A549 (cell line): ENCODE measurements at regions not wholly inside any gene's neighbourhood (a gene's known extent, or its start where the extent isn't known, plus 50 kb on each side); places are given as distances from the start of the nearest gene placed in this dataset.

Experiments
- CHD2 ChIP-seq: fragments of 150-350 bp; IDR thresholded peaks from 2 replicates; pipeline ENCODE4 v1.6.1; 2014; ENCODE audit warnings: low read length; ENCODE audit not compliant: partially characterized antibody
- EP300 ChIP-seq, 2 experiments: fragments of >200 bp; sonication (Bioruptor Twin); formaldehyde crosslinking; IDR thresholded peaks; 2 replicates in 1 of 2; 3 replicates in 1 of 2; pipeline ENCODE4 v1.6.1; 2016 to 2017
- ESRRA ChIP-seq: fragments of 150-350 bp; IDR thresholded peaks from 2 replicates; pipeline ENCODE4 v1.6.1; 2014; ENCODE audit warnings: mild to moderate bottlenecking, low read length, borderline replicate concordance
- HDAC2 ChIP-seq: fragments of 200-600 bp; sonication (generic); IDR thresholded peaks from 2 replicates; pipeline ENCODE4 v1.6.1; 2016
- JUNB ChIP-seq: fragments of >200 bp; sonication (Bioruptor Twin); formaldehyde crosslinking; IDR thresholded peaks from 2 replicates; pipeline ENCODE4 v1.6.1; 2016
- KDM1A ChIP-seq: fragments of 200-600 bp; sonication (generic); IDR thresholded peaks from 2 replicates; pipeline ENCODE4 v1.6.1; 2016; ENCODE audit warnings: low read depth, mild to moderate bottlenecking
- MAFK ChIP-seq: fragments of 450-650 bp; IDR thresholded peaks from 2 replicates; pipeline ENCODE4 v1.6.1; 2014; ENCODE audit not compliant: partially characterized antibody
- POLR2A ChIP-seq: IDR thresholded peaks from 2 replicates; pipeline ENCODE4 v1.6.1; 2012; ENCODE audit warnings: mild to moderate bottlenecking, low read length
- RAD21 ChIP-seq, 2 experiments: fragments of >200 bp in 1 of 2; sonication (Bioruptor Twin) in 1 of 2; formaldehyde crosslinking in 1 of 2; IDR thresholded peaks in 1 of 2; conservative IDR thresholded peaks in 1 of 2; 2 replicates in 1 of 2; 3 replicates in 1 of 2; pipeline ENCODE4 v1.6.1; 2012 to 2018; ENCODE audit warnings: inconsistent platforms in 1 of 2
- SREBF2 ChIP-seq: fragments of 450-650 bp; IDR thresholded peaks from 2 replicates; pipeline ENCODE4 v1.6.1; 2014; ENCODE audit warnings: mild to moderate bottlenecking, moderate library complexity
- TFCP2L1 ChIP-seq: fragments of 250-450 bp; sonication (Bioruptor Pico); IDR thresholded peaks from 2 replicates; pipeline ENCODE4 v1.5.0; 2021; ENCODE audit warnings: mild to moderate bottlenecking
- TF ChIP-seq, protein P1 (sequence below): fragments of >200 bp; sonication (Bioruptor Twin); formaldehyde crosslinking; IDR thresholded peaks from 3 replicates; pipeline ENCODE4 v1.5.1; 2016
- TF ChIP-seq, protein P2 (sequence below): IDR thresholded peaks from 2 replicates; pipeline ENCODE4 v1.6.1; 2012

GRCh38 chr6:12601881-12602280 lies 114.7 kb upstream of the PHACTR1 start:
- TF ChIP-seq, protein P1, sequence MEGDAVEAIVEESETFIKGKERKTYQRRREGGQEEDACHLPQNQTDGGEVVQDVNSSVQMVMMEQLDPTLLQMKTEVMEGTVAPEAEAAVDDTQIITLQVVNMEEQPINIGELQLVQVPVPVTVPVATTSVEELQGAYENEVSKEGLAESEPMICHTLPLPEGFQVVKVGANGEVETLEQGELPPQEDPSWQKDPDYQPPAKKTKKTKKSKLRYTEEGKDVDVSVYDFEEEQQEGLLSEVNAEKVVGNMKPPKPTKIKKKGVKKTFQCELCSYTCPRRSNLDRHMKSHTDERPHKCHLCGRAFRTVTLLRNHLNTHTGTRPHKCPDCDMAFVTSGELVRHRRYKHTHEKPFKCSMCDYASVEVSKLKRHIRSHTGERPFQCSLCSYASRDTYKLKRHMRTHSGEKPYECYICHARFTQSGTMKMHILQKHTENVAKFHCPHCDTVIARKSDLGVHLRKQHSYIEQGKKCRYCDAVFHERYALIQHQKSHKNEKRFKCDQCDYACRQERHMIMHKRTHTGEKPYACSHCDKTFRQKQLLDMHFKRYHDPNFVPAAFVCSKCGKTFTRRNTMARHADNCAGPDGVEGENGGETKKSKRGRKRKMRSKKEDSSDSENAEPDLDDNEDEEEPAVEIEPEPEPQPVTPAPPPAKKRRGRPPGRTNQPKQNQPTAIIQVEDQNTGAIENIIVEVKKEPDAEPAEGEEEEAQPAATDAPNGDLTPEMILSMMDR = no peak
- TF ChIP-seq ESRRA (no peak), JUNB (no peak), POLR2A (no peak), HDAC2 (no peak), SREBF2 (no peak), EP300 (IDR thresholded peaks at IDR 0.05) (no peak), TFCP2L1 (no peak), CHD2 (no peak), MAFK (no peak), RAD21 (conservative IDR thresholded peaks at IDR 0.05 in 1 of 2, IDR thresholded peaks at IDR 0.05 in 1 of 2) (no peak), KDM1A (no peak)
- TF ChIP-seq, protein P2, sequence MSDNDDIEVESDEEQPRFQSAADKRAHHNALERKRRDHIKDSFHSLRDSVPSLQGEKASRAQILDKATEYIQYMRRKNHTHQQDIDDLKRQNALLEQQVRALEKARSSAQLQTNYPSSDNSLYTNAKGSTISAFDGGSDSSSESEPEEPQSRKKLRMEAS = no peak
